A549 (cell line): ENCODE measurements at regions not wholly inside any gene's neighbourhood (a gene's known extent, or its start where the extent isn't known, plus 50 kb on each side); places are given as distances from the start of the nearest gene placed in this dataset.

ENCODE experiments used
- ATAC-seq, 2 experiments: fragments of 200-7000 bp in 1 of 2; fragments of >200 bp in 1 of 2; cut with Nextera tagmentation in 1 of 2; cut with Tn5 transposase in 1 of 2; 3 replicates each; pipeline versions ENCODE4 v1.8.0 to v1.9.1; 2018 to 2020; ENCODE audit warnings: mild to moderate bottlenecking in 1 of 2, moderate library complexity in 1 of 2
- CTCF ChIA-PET: fragments of 300-600 bp; sonication (Branson Sonifier 250); formaldehyde crosslinking; extraction: SDS; loops from one replicate; lab custom pipeline; 2021; ENCODE audit warnings: antibody characterized with exemption, inconsistent platforms; lab: Yijun Ruan, JAX
- POLR2A ChIA-PET: fragments of 350-600 bp; formaldehyde crosslinking; extraction: SDS; loops from one replicate; lab custom pipeline; 2021; ENCODE audit warnings: antibody characterized with exemption, inconsistent platforms; lab: Yijun Ruan, JAX
- DNase-seq, 2 experiments: peaks; one replicate each; pipeline versions ENCODE4 v3.0.0 to v3.0.0-alpha.2; 2011 to 2016; ENCODE audit warnings: low read depth in 1 of 2, low spot score in 1 of 2
- FAIRE-seq: peaks from 2 replicates; lab custom pipeline; 2011; peaks lifted over from hg19 to GRCh38; lab: Jason Lieb, UNC
- H3K27ac ChIP-seq, 2 experiments: fragments of >200 bp; sonication (Bioruptor Twin); formaldehyde crosslinking; 3 replicates each; pipeline ENCODE4 v1.5.1; 2016 to 2017
- H3K4me1 ChIP-seq: fragments of >200 bp; sonication (Bioruptor Twin); formaldehyde crosslinking; 3 replicates; pipeline ENCODE4 v1.6.1; 2016
- H3K4me2 ChIP-seq: fragments of >200 bp; sonication (Bioruptor Twin); formaldehyde crosslinking; 3 replicates; pipeline ENCODE4 v1.6.1; 2016
- H3K4me3 ChIP-seq: fragments of >200 bp; sonication (Bioruptor Twin); formaldehyde crosslinking; 3 replicates; pipeline ENCODE4 v1.5.1; 2016
- H3K9me3 ChIP-seq: fragments of >200 bp; sonication (Bioruptor Twin); formaldehyde crosslinking; 3 replicates; pipeline ENCODE4 v1.6.1; 2016
- CHD2 ChIP-seq: fragments of 150-350 bp; IDR thresholded peaks from 2 replicates; pipeline ENCODE4 v1.6.1; 2014; ENCODE audit warnings: low read length; ENCODE audit not compliant: partially characterized antibody
- EHF ChIP-seq: fragments of 250-450 bp; sonication (Bioruptor Pico); IDR thresholded peaks from 2 replicates; pipeline ENCODE4 v1.5.0; 2020; ENCODE audit warnings: mild to moderate bottlenecking
- FOSL2 ChIP-seq, 2 experiments: fragments of 450-650 bp in 1 of 2; fragments of >200 bp in 1 of 2; sonication (Bioruptor Twin) in 1 of 2; formaldehyde crosslinking; IDR thresholded peaks; 2 replicates each; pipeline versions ENCODE4 v1.5.0 to v1.6.1; 2016 to 2020; ENCODE audit warnings: mild to moderate bottlenecking in 1 of 2, moderate library complexity in 1 of 2
- GATA3 ChIP-seq: IDR thresholded peaks from 2 replicates; pipeline ENCODE4 v1.6.1; 2012; ENCODE audit warnings: borderline replicate concordance
- JUN ChIP-seq, 2 experiments: fragments of >200 bp; sonication (Bioruptor Twin); formaldehyde crosslinking; IDR thresholded peaks; 2 replicates in 1 of 2; 3 replicates in 1 of 2; pipeline ENCODE4 v1.6.1; 2016 to 2017
- KDM1A ChIP-seq: fragments of 200-600 bp; sonication (generic); IDR thresholded peaks from 2 replicates; pipeline ENCODE4 v1.6.1; 2016; ENCODE audit warnings: low read depth, mild to moderate bottlenecking
- KDM5A ChIP-seq: fragments of 200-600 bp; sonication (generic); IDR thresholded peaks from 2 replicates; pipeline ENCODE4 v1.6.1; 2016; ENCODE audit warnings: antibody characterized with exemption, mild to moderate bottlenecking
- MYC ChIP-seq: IDR thresholded peaks from 2 replicates; pipeline ENCODE4 v1.6.1; 2012; ENCODE audit warnings: mild to moderate bottlenecking, inconsistent platforms, low read length, improper control_type of control experiment, borderline replicate concordance
- SMC3 ChIP-seq: fragments of >200 bp; sonication (Bioruptor Twin); formaldehyde crosslinking; IDR thresholded peaks from 3 replicates; pipeline ENCODE4 v1.6.1; 2018; ENCODE audit warnings: inconsistent platforms
- ZFP36 ChIP-seq: fragments of 450-650 bp; IDR thresholded peaks from 2 replicates; pipeline ENCODE4 v1.6.1; 2014; ENCODE audit warnings: borderline replicate concordance; ENCODE audit not compliant: partially characterized antibody
- WGBS: methylation state at CpG from one replicate; pipeline ENCODE4 v1.1.6; 2017; ENCODE audit errors: missing lambda C conversion rate; 5-methylcytosine and 5-hydroxymethylcytosine counted together
- TF ChIP-seq, protein P1 (sequence below): fragments of >200 bp; sonication (Bioruptor Twin); formaldehyde crosslinking; IDR thresholded peaks from 3 replicates; pipeline ENCODE4 v1.6.1; 2016
- TF ChIP-seq, protein P2 (sequence below): fragments of >200 bp; sonication (Bioruptor Twin); formaldehyde crosslinking; IDR thresholded peaks from 3 replicates; pipeline ENCODE4 v1.5.1; 2016
- TF ChIP-seq, protein P3 (sequence below): fragments of 200-600 bp; sonication (generic); IDR thresholded peaks from 2 replicates; pipeline ENCODE4 v1.6.1; 2016; ENCODE audit warnings: antibody characterized with exemption, mild to moderate bottlenecking, moderate library complexity

DNA sequence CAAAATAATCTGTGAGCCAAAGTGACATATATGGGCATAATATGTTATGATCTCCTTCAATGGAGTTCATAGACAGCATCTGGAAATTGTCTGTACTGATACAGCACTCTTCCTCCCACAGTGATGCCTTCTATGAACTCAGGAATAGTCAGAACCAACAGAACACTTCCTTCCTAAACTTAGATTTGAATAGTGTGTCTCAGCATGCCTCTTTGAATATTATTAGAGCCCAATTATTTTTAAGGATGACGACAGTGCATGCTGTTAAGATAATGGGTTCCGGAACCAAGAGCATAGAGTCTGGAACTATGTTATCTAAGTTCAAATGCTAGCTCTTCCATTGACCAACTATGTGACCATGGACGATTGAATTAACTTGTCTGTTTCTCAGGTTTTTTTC, 386.6 kb upstream of the PRICKLE1 start:
- DNase-seq (no peak), ATAC-seq (no peak), FAIRE-seq (no peak)
- CTCF ChIA-PET, result interaction anchor here (0.6 kb wide), 2 partner anchors 158 to 756 kb away, joined by 3 read pairs; no protein-coding TSS in a partner anchor
- WGBS, result 60% methylated on average over 3 of the region's 3 CpGs
- Histone ChIP-seq H3K4me1 (no peaks in the 10 kb centered on the region), H3K4me2 (no peak overlapping the region), H3K4me3 (no peak overlapping the region), H3K27ac (no peak overlapping the region), H3K9me3 (peaks cover 4% of the 10 kb centered on the region; the same call in 1 of the 3 replicates)
- no peak for TF ChIP-seq ZFP36
- no peak for TF ChIP-seq EHF (CRISPR knock-in tag)
- no peak for TF ChIP-seq SMC3
- TF ChIP-seq MYC, result no peak
- POLR2A ChIA-PET, result no interaction called here

DNA sequence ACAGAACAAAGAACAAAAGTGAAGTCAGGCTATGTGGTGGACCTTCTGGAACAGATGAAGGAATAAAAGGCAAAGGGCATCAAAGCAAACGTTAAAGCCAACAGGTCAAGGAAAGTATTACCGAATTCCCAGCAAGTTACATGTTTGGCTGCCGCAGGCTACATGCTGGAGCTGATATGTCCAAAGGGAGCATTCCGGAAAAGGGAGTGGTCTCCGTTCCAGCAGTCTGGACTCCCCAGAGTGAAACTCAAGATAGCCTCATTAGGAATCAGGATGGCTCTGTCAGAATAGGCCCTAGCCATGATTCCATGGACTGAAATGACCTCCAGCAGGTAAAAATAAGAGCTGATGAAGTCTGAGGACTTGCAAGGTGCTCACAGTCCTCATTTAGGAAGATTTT, 379.8 kb upstream of the PRICKLE1 start:
- no peak for TF ChIP-seq JUN (IDR thresholded peaks at IDR 0.05)
- peak in 1 of 2 experiments; percentile 56 for DNase-seq
- ChIA-PET CTCF (no interaction called here), POLR2A (no interaction called here)
- Histone ChIP-seq H3K9me3 (peaks cover 4% of the 10 kb centered on the region; the same call in 1 of the 3 replicates), H3K27ac (0 out of 6 replicates have a peak overlapping the region, but pooled peaks of 1 of the 2 experiments have one; percentile 42), H3K4me1 (peaks cover 11% of the 10 kb centered on the region; the same call in 2 of the 3 replicates), H3K4me3 (no peak overlapping the region), H3K4me2 (no peak overlapping the region)
- FAIRE-seq, result peak; percentile 18
- ATAC-seq, result peak in 1 of 2 experiments; percentile 36; a peak in 1 of 6 replicates
- 41% methylated on average over 5 of the region's 5 CpGs for WGBS

DNA sequence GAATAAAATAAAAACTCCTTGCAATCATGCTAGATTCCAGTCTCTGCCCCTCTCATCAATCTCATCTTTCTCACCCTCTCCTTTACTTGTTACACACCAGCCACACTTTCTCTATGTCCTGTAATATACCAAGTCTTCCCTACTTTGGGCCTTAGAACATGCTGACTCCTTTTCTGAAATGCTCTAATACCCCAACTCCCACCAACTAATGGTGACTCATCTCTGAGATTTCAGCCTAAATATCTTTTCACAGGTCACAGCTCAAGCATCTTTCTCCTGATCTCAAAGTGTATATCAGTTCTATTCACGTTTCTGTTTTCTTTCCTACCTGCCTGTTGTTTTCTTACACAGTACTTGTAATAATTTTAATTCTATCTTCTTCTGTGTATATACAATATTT, 378.9 kb upstream of the PRICKLE1 start:
- Histone ChIP-seq H3K4me1 (peaks cover 19% of the 10 kb centered on the region; the same call in 2 of the 3 replicates), H3K27ac (no peak overlapping the region; a peak in 1 of 6 replicates), H3K9me3 (peaks cover 4% of the 10 kb centered on the region; the same call in 1 of the 3 replicates), H3K4me3 (no peak overlapping the region), H3K4me2 (no peak overlapping the region)
- POLR2A ChIA-PET, result no interaction called here
- ATAC-seq (no peak), FAIRE-seq (no peak), DNase-seq (no peak)
- 31% methylated on average over 1 of the region's 1 CpG for WGBS
- TF ChIP-seq FOSL2 (IDR thresholded peaks at IDR 0.05) (no peak), FOSL2 (CRISPR knock-in tag; IDR thresholded peaks at IDR 0.05) (peak; percentile 59)
- TF ChIP-seq, protein P1, sequence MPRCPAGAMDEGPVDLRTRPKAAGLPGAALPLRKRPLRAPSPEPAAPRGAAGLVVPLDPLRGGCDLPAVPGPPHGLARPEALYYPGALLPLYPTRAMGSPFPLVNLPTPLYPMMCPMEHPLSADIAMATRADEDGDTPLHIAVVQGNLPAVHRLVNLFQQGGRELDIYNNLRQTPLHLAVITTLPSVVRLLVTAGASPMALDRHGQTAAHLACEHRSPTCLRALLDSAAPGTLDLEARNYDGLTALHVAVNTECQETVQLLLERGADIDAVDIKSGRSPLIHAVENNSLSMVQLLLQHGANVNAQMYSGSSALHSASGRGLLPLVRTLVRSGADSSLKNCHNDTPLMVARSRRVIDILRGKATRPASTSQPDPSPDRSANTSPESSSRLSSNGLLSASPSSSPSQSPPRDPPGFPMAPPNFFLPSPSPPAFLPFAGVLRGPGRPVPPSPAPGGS, result no peak
- CTCF ChIA-PET, result no interaction called here

DNA sequence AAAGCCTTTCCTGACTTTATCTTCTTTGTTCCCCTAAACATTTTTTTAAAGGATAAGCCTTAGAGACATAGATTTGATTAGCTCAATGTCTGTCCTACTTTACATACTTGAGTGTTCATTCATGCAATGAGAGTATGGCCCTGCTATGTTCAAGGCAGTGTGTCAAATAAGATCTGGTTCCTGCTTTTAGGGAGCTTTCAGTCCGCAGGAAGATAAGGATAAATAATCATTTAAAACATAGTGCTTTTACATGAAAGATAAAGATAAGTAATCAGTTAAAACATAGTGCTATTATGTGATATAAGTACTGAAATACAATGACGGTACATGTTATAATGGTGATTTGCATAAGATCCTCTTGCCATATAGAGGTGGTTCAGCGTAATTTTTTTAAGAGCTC, 378.3 kb upstream of the PRICKLE1 start:
- Histone ChIP-seq H3K4me3 (no peak overlapping the region), H3K4me2 (no peak overlapping the region), H3K27ac (no peak overlapping the region), H3K4me1 (peaks cover 24% of the 10 kb centered on the region; the same call in 2 of the 3 replicates), H3K9me3 (peaks cover 4% of the 10 kb centered on the region; the same call in 1 of the 3 replicates)
- ChIA-PET CTCF (no interaction called here), POLR2A (no interaction called here)
- TF ChIP-seq, protein P2, sequence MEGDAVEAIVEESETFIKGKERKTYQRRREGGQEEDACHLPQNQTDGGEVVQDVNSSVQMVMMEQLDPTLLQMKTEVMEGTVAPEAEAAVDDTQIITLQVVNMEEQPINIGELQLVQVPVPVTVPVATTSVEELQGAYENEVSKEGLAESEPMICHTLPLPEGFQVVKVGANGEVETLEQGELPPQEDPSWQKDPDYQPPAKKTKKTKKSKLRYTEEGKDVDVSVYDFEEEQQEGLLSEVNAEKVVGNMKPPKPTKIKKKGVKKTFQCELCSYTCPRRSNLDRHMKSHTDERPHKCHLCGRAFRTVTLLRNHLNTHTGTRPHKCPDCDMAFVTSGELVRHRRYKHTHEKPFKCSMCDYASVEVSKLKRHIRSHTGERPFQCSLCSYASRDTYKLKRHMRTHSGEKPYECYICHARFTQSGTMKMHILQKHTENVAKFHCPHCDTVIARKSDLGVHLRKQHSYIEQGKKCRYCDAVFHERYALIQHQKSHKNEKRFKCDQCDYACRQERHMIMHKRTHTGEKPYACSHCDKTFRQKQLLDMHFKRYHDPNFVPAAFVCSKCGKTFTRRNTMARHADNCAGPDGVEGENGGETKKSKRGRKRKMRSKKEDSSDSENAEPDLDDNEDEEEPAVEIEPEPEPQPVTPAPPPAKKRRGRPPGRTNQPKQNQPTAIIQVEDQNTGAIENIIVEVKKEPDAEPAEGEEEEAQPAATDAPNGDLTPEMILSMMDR, result no peak
- TF ChIP-seq KDM1A (no peak), KDM5A (no peak), CHD2 (no peak), ZFP36 (no peak), GATA3 (no peak)
- TF ChIP-seq, protein P3, sequence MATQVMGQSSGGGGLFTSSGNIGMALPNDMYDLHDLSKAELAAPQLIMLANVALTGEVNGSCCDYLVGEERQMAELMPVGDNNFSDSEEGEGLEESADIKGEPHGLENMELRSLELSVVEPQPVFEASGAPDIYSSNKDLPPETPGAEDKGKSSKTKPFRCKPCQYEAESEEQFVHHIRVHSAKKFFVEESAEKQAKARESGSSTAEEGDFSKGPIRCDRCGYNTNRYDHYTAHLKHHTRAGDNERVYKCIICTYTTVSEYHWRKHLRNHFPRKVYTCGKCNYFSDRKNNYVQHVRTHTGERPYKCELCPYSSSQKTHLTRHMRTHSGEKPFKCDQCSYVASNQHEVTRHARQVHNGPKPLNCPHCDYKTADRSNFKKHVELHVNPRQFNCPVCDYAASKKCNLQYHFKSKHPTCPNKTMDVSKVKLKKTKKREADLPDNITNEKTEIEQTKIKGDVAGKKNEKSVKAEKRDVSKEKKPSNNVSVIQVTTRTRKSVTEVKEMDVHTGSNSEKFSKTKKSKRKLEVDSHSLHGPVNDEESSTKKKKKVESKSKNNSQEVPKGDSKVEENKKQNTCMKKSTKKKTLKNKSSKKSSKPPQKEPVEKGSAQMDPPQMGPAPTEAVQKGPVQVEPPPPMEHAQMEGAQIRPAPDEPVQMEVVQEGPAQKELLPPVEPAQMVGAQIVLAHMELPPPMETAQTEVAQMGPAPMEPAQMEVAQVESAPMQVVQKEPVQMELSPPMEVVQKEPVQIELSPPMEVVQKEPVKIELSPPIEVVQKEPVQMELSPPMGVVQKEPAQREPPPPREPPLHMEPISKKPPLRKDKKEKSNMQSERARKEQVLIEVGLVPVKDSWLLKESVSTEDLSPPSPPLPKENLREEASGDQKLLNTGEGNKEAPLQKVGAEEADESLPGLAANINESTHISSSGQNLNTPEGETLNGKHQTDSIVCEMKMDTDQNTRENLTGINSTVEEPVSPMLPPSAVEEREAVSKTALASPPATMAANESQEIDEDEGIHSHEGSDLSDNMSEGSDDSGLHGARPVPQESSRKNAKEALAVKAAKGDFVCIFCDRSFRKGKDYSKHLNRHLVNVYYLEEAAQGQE, result no peak
- no peak for DNase-seq
- 57% methylated on average over 3 of the region's 3 CpGs for WGBS
- peak; percentile 74 for FAIRE-seq
- no peak for ATAC-seq
